Upper lobe of left lung (tissue), 6 donors: ENCODE measurements at regions not wholly inside any gene's neighbourhood (a gene's known extent, or its start where the extent isn't known, plus 50 kb on each side); places are given as distances from the start of the nearest gene placed in this dataset.

ENCODE experiments used
- ATAC-seq, 2 donors: fragments of 200-7000 bp; cut with Tn5 transposase; one replicate each; pipeline ENCODE4 v1.9.1; 2022; ENCODE audit warnings: mild to moderate bottlenecking in 2 of 2, moderate library complexity in 2 of 2; ENCODE audit not compliant: low FRiP score in 2 of 2
- DNase-seq, 2 donors: peaks; one replicate each; pipeline ENCODE4 v3.0.0-alpha.2; 2019 to 2020
- H3K27ac ChIP-seq, 4 donors: fragments of 200-600 bp; sonication (generic); one replicate each; pipeline ENCODE4 v1.5.1; 2016 to 2019
- H3K27me3 ChIP-seq, 4 donors: fragments of 200-600 bp; sonication (generic); one replicate each; pipeline ENCODE4 v1.5.1; 2017 to 2019
- H3K36me3 ChIP-seq, 4 donors: fragments of 200-600 bp; sonication (generic); one replicate each; pipeline ENCODE4 v1.5.1; 2016 to 2019
- H3K4me1 ChIP-seq, 4 donors: fragments of 200-600 bp; sonication (generic); one replicate each; pipeline ENCODE4 v1.5.1; 2018 to 2019
- H3K4me3 ChIP-seq, 4 donors: fragments of 200-600 bp; sonication (generic); one replicate each; pipeline ENCODE4 v1.5.1; 2017 to 2019; ENCODE audit warnings: mild to moderate bottlenecking in 2 of 4, moderate library complexity in 1 of 4
- H3K9me3 ChIP-seq, 4 donors: fragments of 200-600 bp; sonication (generic); one replicate each; pipeline ENCODE4 v1.5.1; 2018 to 2019
- EP300 ChIP-seq, 4 donors: sonication (generic); formaldehyde crosslinking; IDR thresholded peaks; one replicate each; pipeline ENCODE4 v1.5.1; 2017; ENCODE audit warnings: antibody characterized with exemption in 4 of 4, control low read depth in 2 of 4
- POLR2A ChIP-seq, 4 donors: fragments of 450-650 bp; IDR thresholded peaks; one replicate each; pipeline ENCODE4 v1.5.1; 2016 to 2017; ENCODE audit warnings: antibody characterized with exemption in 4 of 4, mild to moderate bottlenecking in 2 of 4
- POLR2AphosphoS5 ChIP-seq, 2 donors: sonication (generic); formaldehyde crosslinking; IDR thresholded peaks; one replicate each; pipeline ENCODE4 v1.5.1; 2017; ENCODE audit warnings: antibody characterized with exemption in 2 of 2
- WGBS, 2 donors: methylation state at CpG; one replicate each; pipeline ENCODE4 v1.1.5; 2017 to 2018; 5-methylcytosine and 5-hydroxymethylcytosine counted together
- TF ChIP-seq, protein P1 (sequence below), 6 experiments: fragments of 450-650 bp in 4 of 6; fragments of 200-600 bp in 2 of 6; sonication (generic) in 2 of 6; IDR thresholded peaks; one replicate each; pipeline ENCODE4 v1.5.1; 2016 to 2019; ENCODE audit warnings: antibody characterized with exemption in 6 of 6
- donor health status: DM: no; HTN: no; CAD: no; lungs with moderate emphysema.
- donor health status: DM: no; HTN: yes; CAD: no; lungs with severe emphysema.

DNA sequence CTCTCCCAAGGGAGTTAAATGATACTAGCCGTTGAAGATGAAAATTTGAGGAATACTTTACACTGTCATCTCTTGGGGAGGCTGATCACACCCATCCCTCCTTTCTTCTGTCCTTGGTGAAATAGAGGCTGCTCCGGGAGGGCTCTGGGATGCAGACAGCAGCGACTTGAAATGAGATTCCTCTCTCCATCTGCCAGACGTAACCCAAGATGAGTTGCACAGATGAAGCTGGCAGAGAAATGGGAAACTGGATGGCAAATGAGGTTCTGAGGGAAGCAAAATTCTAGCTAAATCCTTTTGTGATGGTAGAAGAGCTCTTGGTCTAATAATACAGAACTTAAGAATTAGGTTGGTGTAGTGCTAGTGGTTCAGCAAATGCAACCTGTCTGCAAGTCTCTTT lies 201.4 kb downstream of the AASDH start:
- no peak for ATAC-seq

DNA sequence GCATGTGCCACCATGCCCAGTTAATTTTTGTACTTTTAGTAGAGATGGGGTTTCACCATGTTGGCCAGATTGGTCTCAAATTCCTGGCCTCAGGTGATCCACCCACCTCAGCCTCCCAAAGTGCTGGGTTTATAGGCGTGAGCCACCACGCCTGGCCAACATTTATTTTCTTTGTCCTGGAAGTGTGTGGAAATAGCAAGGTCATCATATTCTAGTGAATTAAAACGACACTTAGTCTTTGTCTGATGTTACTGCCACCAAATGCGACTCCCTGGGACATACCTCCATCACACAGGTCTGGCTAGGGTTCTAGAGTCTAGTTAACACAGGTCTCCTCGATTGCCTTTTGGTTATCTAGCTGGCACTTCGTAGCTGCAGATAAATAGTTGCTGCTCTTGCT lies 203.1 kb downstream of the AASDH start:
- H3K4me1 ChIP-seq = no peaks in the 10 kb centered on the region
- ATAC-seq (no peak), DNase-seq (no peak)
- H3K36me3 ChIP-seq = no peaks in the 10 kb centered on the region
- H3K27me3 ChIP-seq = no peaks in the 10 kb centered on the region
- no peak for TF ChIP-seq EP300 (IDR thresholded peaks at IDR 0.05)
- TF ChIP-seq, protein P1, sequence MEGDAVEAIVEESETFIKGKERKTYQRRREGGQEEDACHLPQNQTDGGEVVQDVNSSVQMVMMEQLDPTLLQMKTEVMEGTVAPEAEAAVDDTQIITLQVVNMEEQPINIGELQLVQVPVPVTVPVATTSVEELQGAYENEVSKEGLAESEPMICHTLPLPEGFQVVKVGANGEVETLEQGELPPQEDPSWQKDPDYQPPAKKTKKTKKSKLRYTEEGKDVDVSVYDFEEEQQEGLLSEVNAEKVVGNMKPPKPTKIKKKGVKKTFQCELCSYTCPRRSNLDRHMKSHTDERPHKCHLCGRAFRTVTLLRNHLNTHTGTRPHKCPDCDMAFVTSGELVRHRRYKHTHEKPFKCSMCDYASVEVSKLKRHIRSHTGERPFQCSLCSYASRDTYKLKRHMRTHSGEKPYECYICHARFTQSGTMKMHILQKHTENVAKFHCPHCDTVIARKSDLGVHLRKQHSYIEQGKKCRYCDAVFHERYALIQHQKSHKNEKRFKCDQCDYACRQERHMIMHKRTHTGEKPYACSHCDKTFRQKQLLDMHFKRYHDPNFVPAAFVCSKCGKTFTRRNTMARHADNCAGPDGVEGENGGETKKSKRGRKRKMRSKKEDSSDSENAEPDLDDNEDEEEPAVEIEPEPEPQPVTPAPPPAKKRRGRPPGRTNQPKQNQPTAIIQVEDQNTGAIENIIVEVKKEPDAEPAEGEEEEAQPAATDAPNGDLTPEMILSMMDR (IDR thresholded peaks at IDR 0.05) = no peak
- no peak for TF ChIP-seq POLR2AphosphoS5 (IDR thresholded peaks at IDR 0.05)
- no peak for TF ChIP-seq POLR2A (IDR thresholded peaks at IDR 0.05)
- H3K4me3 ChIP-seq = no peak overlapping the region
- H3K27ac ChIP-seq = no peak overlapping the region
- H3K9me3 ChIP-seq = no peaks in the 10 kb centered on the region
- 77 to 86% methylated on average over 6 of the region's 6 CpGs for WGBS, 2 donors

More for the DNA sequence above, 201.4 kb downstream of the AASDH start:
- no peaks in the 10 kb centered on the region for H3K27me3 ChIP-seq
- no peak overlapping the region for H3K27ac ChIP-seq
- H3K9me3 ChIP-seq = no peaks in the 10 kb centered on the region
- H3K4me3 ChIP-seq = no peak overlapping the region
- TF ChIP-seq, protein P1 (IDR thresholded peaks at IDR 0.05) = no peak
- no peak for TF ChIP-seq POLR2AphosphoS5 (IDR thresholded peaks at IDR 0.05)
- no peak for TF ChIP-seq EP300 (IDR thresholded peaks at IDR 0.05)
- no peak for TF ChIP-seq POLR2A (IDR thresholded peaks at IDR 0.05)
- no peaks in the 10 kb centered on the region for H3K36me3 ChIP-seq
- DNase-seq = no peak
- H3K4me1 ChIP-seq = no peaks in the 10 kb centered on the region
- WGBS, 2 donors = 94 to 96% methylated on average over 4 of the region's 4 CpGs

DNA sequence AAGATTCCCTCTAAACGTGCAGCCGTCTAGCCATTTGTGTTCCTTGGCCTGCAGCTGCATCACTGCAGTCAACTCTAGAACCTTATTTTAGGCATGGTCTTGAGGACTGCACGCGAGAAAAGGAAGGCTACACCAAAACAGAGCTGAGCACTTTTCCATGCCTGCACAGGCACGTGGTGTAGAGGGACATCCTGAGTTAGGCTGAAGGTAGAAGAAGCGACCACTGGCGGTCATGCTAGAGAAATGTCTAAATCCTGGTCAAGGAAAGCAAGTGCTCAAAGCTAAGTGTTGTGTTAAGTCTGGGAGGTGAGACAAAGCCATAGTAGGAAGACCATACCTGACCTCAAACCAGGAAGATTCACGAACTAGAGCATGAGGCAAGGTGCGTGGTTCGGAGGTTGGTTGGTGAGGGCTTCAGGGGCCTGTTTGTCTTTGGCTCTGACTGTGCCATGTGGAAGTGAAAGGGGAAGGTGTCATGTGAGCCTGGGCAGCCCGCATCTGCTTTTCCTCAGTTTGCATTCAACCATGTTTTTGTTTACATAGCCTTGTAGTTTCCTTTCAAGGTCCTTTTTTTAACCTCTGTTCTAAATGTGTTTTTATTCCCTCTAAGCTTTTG lies 203.8 kb downstream of the AASDH start:
- DNase-seq (no peak), ATAC-seq (peak in 1 of 2 donors; percentile 28)
- no peaks in the 10 kb centered on the region for H3K27me3 ChIP-seq
- H3K27ac ChIP-seq = no peak overlapping the region
- no peaks in the 10 kb centered on the region for H3K36me3 ChIP-seq
- H3K4me1 ChIP-seq = no peaks in the 10 kb centered on the region
- no peak overlapping the region for H3K4me3 ChIP-seq
- TF ChIP-seq, protein P1 (IDR thresholded peaks at IDR 0.05) = no peak
- no peak for TF ChIP-seq POLR2A (IDR thresholded peaks at IDR 0.05)
- no peak for TF ChIP-seq EP300 (IDR thresholded peaks at IDR 0.05)
- TF ChIP-seq POLR2AphosphoS5 (IDR thresholded peaks at IDR 0.05) = no peak
- 79 to 87% methylated on average over 11 of the region's 11 CpGs for WGBS, 2 donors
- no peaks in the 10 kb centered on the region for H3K9me3 ChIP-seq

DNA sequence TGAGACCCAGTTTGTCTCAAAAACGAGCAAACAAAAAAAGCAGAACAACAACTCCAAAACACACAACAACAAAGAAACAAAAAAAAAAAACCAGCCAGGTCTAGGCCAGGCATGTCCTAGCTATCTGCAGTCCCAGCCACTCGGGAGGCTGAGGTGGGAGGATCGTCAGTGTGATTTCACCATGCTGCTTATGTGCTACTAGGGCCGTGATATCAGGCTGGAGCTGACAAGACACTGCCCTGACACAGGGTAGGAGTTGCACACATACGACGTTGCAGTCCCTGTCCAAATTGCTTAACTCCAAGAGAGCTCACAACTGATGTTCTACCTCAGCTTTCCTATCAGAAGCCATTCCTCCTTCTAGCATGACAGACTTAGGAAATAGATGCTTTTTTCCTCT lies 204.9 kb downstream of the AASDH start:
- Histone ChIP-seq H3K27me3 (no peaks in the 10 kb centered on the region), H3K36me3 (no peaks in the 10 kb centered on the region), H3K4me1 (no peaks in the 10 kb centered on the region), H3K4me3 (no peak overlapping the region), H3K9me3 (no peaks in the 10 kb centered on the region), H3K27ac (no peak overlapping the region)
- ATAC-seq (no peak), DNase-seq (no peak)
- 75 to 80% methylated on average over 6 of the region's 6 CpGs for WGBS, 2 donors
- TF ChIP-seq POLR2A (IDR thresholded peaks at IDR 0.05) (no peak), EP300 (IDR thresholded peaks at IDR 0.05) (no peak), POLR2AphosphoS5 (IDR thresholded peaks at IDR 0.05) (no peak)
- TF ChIP-seq, protein P1 (IDR thresholded peaks at IDR 0.05) = no peak
